Islet of Langerhans (tissue), 1 donor: ENCODE measurements at regions not wholly inside any gene's neighbourhood (a gene's known extent, or its start where the extent isn't known, plus 50 kb on each side); places are given as distances from the start of the nearest gene placed in this dataset.

Experiments used
- FAIRE-seq: peaks from one replicate; lab custom pipeline; 2011; peaks lifted over from hg19 to GRCh38; lab: Jason Lieb, UNC

- no peak for FAIRE-seq
Observed at GRCh38 chr17:79470754-79471153, 140.1 kb downstream of the RBFOX3 start.

DNA sequence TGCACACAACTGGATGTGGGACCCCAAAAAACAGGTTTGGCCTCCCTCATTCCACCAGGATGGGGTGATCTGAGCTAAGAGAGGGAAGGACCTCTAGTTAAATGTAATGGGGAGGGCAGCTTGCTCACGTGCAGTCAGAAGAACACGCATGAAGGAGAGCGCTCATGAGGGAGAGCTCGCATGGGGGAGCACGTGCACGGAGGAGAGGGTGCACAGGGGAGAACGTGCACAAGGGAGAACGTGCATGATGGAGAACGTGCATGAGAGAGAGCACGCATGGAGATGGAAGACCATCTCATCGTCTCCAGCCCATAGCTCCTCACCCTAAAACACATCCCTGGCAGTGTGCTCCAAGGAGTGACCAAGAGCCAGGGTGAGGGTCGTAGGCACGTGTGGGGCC lies 141.2 kb downstream of the RBFOX3 start:
- FAIRE-seq, result no peak

- no peak for FAIRE-seq
Observed at GRCh38 chr17:79468183-79468944, 142.5 kb downstream of the RBFOX3 start.

DNA sequence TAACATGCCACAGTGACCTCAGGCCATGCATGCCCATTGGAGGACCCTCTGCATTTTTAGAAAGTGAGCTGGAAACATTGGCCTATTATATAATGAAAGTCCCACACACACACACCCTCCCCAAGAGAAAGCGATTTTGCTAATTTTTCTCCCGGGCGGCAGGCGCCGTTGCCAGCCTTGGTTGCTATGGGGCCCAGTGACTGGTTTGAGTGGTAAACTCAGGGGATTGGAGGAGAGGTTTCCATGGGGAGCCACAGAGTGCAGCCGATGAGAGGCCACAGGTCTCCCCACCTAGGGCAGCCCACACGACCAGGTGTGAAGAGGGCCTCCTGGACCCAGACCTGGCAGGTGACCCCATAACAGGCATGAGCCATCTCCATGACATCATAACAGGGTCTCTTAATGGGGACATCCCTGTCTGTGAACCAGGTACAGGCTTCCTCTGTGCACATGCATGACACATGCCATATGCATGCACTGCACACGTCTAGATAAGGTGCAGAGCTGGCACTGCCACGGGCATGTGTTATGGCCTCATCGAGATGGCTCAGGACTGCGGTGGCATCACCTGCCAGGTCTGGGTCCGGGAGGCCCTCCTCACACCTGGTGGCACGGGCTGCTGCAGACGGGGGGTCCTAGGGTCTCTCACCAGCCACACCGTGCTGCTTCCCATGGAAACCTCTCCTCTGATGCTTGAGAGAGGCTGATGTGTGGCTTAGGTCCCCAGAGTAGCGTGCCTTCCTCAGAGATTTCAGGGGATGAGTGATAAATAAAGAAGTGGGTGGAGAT lies 144.1 kb downstream of the RBFOX3 start:
- no peak for FAIRE-seq

GRCh38 chr17:79465681-79466025 lies 145.2 kb downstream of the RBFOX3 start:
- no peak for FAIRE-seq

GRCh38 chr17:79465011-79465680 lies 145.7 kb downstream of the RBFOX3 start:
- FAIRE-seq, result peak; percentile 91

DNA sequence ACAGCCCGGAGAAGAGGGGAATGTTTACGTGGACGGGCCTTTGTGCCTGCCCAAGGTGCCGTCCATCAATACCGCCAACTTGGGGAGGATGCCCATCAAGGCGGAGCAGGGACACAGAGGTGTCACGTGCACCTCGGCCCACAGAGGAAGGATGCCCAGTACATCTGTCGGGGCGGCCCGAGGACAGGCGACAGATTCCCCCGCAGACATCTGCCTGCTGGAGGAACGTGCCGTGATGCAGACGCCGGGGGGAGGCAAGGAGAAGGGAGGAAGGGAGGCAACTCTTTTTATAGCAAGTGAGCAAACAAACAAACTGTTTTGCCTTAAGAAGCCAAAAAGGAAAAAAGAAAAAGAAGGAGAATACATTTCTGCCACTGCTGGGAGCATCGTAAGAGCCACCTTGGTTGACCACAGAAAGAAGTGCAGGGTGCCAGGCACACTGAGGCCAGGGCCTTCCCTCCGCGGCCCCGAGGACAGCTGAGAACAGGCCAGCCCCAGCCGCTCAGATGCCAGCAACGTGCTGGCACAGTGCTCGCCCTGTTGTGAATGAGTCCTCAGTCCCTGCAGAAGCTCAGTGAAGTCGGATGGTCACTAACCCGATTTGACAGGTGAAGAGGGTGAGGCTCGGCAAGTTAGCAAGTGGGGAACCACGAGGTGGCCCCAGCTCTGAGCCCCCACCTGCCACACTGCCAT lies 146.4 kb downstream of the RBFOX3 start:
- FAIRE-seq, result no peak

DNA sequence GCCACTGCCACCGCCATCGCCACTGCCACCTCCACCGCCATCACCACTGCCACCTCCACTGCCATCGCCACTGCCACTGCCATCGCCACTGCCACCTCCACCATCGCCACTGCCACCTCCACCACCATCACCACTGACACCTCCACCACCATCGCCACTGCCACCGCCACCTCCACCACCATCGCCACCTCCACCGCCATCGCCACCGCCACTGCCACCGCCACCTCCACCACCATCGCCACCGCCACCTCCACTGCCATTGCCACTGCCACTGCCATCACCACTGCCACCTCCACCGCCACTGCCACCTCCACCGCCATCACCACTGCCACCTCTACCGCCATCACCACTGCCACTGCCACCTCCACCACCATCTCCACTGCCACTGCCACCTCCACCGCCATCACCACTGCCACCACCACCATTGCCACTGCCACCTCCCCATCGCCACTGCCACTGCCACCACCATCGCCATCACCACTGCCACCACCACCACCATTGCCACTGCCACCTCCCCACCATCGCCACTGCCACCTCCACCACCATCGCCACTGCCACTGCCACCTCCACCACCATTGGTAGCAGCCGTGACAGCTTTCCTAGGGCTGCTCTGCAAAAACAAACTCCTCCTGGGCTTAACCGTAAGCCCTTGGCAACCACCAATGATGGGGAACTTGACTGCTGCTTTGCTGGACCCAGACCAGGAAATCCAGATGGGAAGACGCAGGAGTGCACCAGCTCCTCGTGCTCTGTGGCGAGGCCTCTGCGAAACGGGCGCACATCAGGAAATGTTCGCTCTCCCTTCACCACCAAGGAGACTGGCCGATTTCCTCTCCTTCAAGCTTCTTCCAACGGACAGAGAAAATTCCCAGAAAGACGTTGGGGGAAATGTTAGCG lies 147.2 kb downstream of the RBFOX3 start:
- FAIRE-seq, result no peak

DNA sequence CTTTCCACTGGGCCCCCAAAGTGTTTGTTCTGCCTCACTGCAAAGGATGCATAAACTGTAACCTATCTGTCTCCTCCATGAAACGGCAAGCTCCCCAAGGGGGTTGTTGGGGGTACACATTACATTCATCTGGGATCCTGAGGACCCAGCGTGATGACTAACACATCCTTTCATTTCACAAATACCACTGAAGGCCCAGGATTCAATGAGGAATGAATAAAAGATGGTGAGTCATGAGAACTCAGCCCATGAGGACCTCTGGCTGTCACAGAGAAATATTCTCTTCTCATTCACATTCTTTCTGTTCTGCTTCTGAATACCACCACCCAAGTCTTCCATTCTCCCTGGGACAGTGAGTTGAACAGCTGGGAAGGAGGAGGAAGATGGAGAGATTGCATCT lies 149.8 kb downstream of the RBFOX3 start:
- no peak for FAIRE-seq

DNA sequence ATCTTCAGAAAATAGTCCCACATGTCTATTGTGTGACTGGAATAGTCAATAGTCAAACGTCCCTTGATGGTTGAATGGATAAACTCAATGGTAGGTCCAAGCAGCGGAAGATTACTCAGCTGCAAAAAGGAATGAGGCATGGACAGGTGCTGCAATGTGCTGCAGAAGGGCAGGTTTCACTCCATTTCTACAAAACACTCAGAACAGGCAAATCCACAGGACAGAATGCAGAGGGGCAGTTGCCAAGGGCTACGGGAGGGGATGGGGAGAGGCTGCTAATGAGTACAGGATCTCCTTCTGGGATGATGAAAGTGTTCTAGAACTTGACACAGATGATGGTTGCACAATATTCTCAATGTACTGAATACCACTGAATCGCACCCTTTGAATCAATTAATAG lies 151.0 kb downstream of the RBFOX3 start:
- FAIRE-seq, result no peak

GRCh38 chr17:79459003-79459655 lies 151.7 kb downstream of the RBFOX3 start:
- no peak for FAIRE-seq

GRCh38 chr17:79458356-79458755 lies 152.5 kb downstream of the RBFOX3 start:
- no peak for FAIRE-seq

- no peak for FAIRE-seq
Observed at GRCh38 chr17:79457889-79458288, 153.0 kb downstream of the RBFOX3 start.

DNA sequence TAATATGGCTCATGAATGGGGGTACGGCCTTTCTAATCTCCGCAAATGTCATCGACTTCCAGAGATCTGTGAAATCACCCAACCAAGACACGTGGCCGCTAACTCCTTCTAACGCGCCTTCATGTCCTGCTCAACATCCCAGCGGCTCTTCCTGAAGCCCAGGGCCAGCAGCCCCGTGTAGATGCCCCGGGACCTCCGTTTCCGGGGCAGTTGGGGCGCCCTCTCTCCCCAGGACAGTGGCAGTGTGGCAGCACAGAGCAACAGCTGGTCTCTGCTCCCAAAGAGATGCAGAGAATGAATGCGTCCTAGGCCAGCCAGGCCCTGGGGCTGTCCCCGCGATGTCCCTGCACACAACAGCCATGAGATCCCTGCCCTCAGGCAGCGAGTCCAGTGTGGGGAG lies 153.5 kb downstream of the RBFOX3 start:
- no peak for FAIRE-seq

GRCh38 chr17:79455636-79456035 lies 155.2 kb downstream of the RBFOX3 start:
- no peak for FAIRE-seq

GRCh38 chr17:79454826-79455225 lies 156.0 kb downstream of the RBFOX3 start:
- FAIRE-seq, result no peak

GRCh38 chr17:79453481-79453880 lies 157.4 kb downstream of the RBFOX3 start:
- FAIRE-seq, result no peak

DNA sequence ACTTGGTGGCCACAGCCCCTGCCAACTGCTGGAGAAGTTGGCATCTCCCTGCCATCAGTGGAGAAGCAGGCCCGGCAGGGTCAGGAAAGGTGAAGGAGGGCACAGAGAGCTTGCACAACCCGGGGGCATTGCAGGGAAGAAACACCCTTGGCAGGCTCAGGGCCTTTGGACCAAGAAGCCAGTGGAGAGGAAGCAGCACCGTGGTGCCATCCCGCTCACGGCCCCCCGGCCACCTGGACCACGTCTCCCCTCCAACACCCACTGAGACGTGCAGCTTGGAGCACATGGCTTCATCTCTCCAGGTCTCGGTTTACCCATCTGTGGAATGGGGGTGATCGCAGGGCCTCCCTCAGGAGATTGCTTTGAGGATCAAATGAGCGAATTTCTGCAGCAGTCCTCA lies 158.1 kb downstream of the RBFOX3 start:
- FAIRE-seq, result no peak

DNA sequence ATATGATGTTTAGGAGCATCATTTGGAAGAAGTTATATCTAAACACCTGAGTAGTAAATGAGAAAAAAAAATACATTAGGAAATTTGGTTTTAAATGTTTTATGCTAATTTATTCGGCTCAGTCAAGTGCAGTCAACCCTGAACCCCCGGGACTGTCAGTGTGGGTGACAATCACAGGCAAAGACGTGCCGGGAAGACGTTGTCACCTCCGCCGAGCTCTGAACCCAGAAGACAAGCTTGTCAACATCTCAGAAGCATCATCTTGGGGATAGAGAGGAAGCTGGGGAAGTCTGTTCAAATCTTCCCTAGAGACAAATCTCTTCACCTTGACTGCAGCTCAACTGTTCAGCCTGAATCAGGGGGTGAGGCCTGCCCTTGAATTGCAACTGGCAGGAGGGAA lies 159.7 kb downstream of the RBFOX3 start:
- FAIRE-seq, result no peak

DNA sequence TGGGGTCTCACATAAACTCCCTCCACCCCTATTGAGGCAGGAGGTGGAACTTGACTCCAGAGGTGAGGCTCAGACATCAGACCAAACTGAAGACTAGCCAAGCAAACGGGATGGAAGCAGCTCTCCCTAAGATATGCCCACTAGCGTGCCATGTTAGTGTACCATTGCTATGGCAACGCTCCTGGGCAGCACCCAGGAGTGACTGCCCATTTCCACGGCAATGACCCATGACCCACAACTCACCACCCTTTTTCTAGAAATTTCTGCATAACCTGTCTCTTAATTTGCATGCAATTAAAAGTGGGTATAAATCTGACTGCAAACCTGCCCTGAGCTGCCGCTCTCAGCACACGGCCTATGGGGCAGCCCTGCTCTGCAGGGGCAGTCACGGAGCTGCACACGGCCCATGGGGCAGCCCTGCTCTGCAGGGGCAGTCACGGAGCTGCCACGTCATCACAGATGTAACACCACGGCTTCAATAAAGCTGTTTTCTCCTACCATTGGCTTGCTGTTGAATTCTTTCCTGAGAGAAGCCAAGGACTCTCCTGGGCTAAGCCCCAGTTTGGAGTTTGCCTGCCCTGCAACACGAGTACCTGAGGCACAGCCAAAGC lies 164.3 kb downstream of the RBFOX3 start:
- no peak for FAIRE-seq

DNA sequence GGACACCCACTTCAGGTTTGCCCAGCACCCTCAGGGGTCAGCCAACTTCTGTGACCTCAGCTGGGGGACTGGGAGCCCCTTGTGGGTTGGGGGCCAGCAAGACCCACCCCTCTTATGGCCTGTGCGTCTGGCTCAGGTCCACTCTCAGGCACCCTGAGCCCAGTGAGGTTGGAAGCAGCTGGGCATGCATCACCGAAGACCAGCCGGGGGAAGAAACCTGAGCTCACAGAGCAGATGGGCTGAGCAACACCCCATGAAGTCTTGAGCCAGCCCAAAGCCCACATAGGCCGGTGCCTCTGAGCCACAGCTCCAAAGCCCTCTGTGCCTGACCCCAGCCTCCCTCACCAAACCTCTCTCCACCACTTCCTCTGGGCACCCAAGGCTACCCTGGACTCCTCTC lies 166.7 kb downstream of the RBFOX3 start:
- FAIRE-seq, result no peak
